Type B pancreatic cell (in vitro differentiated cells): ENCODE measurements at regions not wholly inside any gene's neighbourhood (a gene's known extent, or its start where the extent isn't known, plus 50 kb on each side); places are given as distances from the start of the nearest gene placed in this dataset.

Experiments used
- DNase-seq: peaks from one replicate; pipeline ENCODE4 v3.0.0; 2021; ENCODE audit warnings: mixed read lengths; ENCODE audit not compliant: unreplicated experiment; ENCODE audit errors: extremely low spot score
- H3K27ac Mint-ChIP-seq: 2 replicates; pipeline ENCODE4 v1.8.0; 2021; ENCODE audit warnings: mild to moderate bottlenecking, mixed read lengths
- H3K27me3 Mint-ChIP-seq: 2 replicates; pipeline ENCODE4 v1.8.0; 2021; ENCODE audit warnings: mixed read lengths
- H3K36me3 Mint-ChIP-seq: 2 replicates; pipeline ENCODE4 v1.8.0; 2021; ENCODE audit warnings: mixed read lengths
- H3K4me1 Mint-ChIP-seq: one replicate; pipeline ENCODE4 v1.8.0; 2021; ENCODE audit warnings: mixed read lengths; ENCODE audit not compliant: unreplicated experiment
- H3K4me3 Mint-ChIP-seq: 2 replicates; pipeline ENCODE4 v1.8.0; 2021; ENCODE audit warnings: mild to moderate bottlenecking, mixed read lengths
- H3K9me3 Mint-ChIP-seq: 2 replicates; pipeline ENCODE4 v1.8.0; 2021; ENCODE audit warnings: mixed read lengths
- TF ChIP-seq, protein P1 (sequence below): fragments of 200-600 bp; sonication (generic); conservative IDR thresholded peaks from 2 replicates; pipeline ENCODE4 v1.5.0; 2021; ENCODE audit warnings: antibody characterized with exemption, mild to moderate bottlenecking

DNA sequence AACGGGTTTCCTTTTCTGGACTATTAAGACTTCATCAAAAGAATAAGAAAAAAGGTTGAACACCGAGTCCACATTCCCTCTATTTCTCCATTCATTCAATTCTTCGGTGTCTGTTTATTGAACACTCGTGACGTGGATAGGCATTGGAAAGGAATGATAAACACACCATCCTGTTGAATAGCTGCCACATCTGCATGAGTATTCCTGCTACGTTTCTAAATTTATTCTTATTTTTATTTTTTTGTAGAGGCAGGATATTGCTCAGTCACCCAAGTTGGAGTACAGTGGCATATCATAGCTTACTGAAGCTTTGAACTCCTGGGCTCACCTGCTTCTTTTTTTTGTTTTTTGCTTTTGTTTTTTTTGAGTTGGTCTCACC is 80.8 kb upstream of the CIBAR2 start:
- TF ChIP-seq, protein P1, sequence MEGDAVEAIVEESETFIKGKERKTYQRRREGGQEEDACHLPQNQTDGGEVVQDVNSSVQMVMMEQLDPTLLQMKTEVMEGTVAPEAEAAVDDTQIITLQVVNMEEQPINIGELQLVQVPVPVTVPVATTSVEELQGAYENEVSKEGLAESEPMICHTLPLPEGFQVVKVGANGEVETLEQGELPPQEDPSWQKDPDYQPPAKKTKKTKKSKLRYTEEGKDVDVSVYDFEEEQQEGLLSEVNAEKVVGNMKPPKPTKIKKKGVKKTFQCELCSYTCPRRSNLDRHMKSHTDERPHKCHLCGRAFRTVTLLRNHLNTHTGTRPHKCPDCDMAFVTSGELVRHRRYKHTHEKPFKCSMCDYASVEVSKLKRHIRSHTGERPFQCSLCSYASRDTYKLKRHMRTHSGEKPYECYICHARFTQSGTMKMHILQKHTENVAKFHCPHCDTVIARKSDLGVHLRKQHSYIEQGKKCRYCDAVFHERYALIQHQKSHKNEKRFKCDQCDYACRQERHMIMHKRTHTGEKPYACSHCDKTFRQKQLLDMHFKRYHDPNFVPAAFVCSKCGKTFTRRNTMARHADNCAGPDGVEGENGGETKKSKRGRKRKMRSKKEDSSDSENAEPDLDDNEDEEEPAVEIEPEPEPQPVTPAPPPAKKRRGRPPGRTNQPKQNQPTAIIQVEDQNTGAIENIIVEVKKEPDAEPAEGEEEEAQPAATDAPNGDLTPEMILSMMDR = no peak
- no peak overlapping the region for H3K27ac Mint-ChIP-seq
- peaks cover 58% of the 10 kb centered on the region for H3K4me1 Mint-ChIP-seq
- no peak for DNase-seq
- H3K9me3 Mint-ChIP-seq = peaks cover 6% of the 10 kb centered on the region
- no peaks in the 10 kb centered on the region for H3K27me3 Mint-ChIP-seq
- H3K36me3 Mint-ChIP-seq = peaks cover 15% of the 10 kb centered on the region
- H3K4me3 Mint-ChIP-seq = no peak overlapping the region

DNA sequence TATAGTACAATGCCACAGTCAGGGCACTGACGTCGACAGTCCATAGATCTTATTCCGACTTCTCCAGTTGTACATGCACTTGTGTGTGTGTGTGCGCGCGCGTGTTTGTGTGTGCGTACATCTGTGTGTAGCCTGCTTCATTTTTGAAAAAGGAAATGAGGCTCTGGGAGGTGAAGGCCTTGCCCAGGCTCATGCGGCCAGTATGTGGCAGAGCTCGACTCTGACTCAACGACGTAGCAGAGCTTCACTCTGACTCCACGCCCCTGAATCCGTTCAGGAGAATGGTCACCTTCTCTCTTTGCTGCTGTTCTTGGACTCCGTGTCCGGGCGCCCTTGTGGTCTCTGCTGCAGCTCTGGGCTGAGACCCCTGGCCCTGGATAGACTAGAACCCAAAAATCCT is 81.6 kb upstream of the CIBAR2 start:
- H3K9me3 Mint-ChIP-seq = peaks cover 6% of the 10 kb centered on the region
- H3K27me3 Mint-ChIP-seq = no peaks in the 10 kb centered on the region

DNA sequence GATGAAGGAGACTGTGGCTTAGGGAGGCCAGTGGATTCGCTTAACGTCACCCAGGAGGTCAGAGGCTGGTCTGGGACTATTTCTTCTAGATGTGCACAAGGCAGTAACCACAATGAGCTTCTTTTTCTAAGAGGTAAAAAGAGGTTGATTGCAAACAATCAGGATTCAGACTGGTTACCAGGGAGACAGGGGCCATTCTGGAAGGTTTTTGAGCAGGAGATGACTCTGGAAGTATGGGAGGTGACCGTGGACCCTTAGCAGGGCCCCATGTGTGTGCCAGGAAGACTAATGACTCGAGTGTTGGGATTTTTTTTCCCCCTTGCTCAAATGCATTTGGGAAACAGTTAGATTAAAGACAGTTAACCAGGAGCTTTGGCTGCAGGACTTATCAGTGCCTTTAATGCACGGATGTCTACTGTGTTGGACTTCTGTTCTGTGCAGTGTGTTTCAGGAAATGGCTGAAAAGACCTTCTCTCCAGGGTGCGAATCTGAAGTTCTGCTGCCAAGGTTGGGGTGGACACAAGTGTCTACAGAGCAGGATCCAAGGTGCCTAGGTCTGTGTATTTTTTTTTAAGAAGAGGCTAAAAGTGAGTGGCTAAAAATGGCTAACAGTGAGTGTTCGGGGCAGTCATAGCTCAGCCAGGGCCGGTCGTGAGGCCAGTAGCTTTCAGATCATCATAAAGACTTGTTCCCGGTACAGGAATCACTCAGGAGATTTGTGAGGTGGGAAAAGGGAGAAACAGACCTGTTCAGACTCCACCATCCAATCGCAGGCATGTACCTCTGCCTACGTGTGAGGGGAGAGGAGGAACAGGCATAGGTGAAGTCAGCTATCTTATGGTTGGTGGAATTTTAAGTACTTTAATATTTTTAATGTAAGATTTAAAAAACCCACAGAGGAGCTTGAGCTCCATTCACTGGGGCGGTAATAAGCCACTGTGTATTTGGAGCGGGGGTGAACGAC is 82.3 kb upstream of the CIBAR2 start:
- H3K4me3 Mint-ChIP-seq = no peak overlapping the region
- peaks cover 61% of the 10 kb centered on the region for H3K4me1 Mint-ChIP-seq
- DNase-seq = no peak
- no peaks in the 10 kb centered on the region for H3K27me3 Mint-ChIP-seq
- H3K36me3 Mint-ChIP-seq = peaks cover 10% of the 10 kb centered on the region
- peaks cover 6% of the 10 kb centered on the region for H3K9me3 Mint-ChIP-seq
- H3K27ac Mint-ChIP-seq = no peak overlapping the region
- TF ChIP-seq, protein P1 = no peak

More for the DNA sequence above, 81.6 kb upstream of the CIBAR2 start:
- peaks cover 14% of the 10 kb centered on the region for H3K36me3 Mint-ChIP-seq
- no peak overlapping the region for H3K4me3 Mint-ChIP-seq
- H3K27ac Mint-ChIP-seq = no peak overlapping the region
- peaks cover 59% of the 10 kb centered on the region for H3K4me1 Mint-ChIP-seq
- TF ChIP-seq, protein P1 = no peak
- no peak for DNase-seq

DNA sequence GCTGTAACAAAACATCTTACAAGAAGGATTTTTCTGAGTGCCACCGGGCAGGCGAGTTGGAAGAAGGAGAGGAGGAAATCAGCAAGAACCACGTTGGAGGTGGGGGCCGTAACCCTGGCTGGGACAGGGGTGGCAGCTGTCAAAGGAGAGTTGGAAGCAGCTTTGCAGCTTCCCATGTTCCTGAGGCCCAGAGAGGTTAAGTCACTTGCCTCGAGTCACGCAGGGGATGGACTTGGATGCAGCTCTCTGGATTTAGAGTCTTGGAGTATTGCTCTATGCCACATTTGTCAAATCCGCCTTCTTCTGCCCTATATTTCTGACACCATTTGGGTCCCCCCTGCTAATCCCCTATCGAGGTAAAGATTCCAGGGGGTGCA is 83.0 kb upstream of the CIBAR2 start:
- TF ChIP-seq, protein P1 = no peak
- no peaks in the 10 kb centered on the region for H3K27me3 Mint-ChIP-seq
- no peak overlapping the region for H3K4me3 Mint-ChIP-seq
- DNase-seq = no peak
- H3K36me3 Mint-ChIP-seq = peaks cover 4% of the 10 kb centered on the region
- H3K9me3 Mint-ChIP-seq = no peaks in the 10 kb centered on the region
- peaks cover 68% of the 10 kb centered on the region for H3K4me1 Mint-ChIP-seq
- H3K27ac Mint-ChIP-seq = peak overlapping the region; percentile 76

DNA sequence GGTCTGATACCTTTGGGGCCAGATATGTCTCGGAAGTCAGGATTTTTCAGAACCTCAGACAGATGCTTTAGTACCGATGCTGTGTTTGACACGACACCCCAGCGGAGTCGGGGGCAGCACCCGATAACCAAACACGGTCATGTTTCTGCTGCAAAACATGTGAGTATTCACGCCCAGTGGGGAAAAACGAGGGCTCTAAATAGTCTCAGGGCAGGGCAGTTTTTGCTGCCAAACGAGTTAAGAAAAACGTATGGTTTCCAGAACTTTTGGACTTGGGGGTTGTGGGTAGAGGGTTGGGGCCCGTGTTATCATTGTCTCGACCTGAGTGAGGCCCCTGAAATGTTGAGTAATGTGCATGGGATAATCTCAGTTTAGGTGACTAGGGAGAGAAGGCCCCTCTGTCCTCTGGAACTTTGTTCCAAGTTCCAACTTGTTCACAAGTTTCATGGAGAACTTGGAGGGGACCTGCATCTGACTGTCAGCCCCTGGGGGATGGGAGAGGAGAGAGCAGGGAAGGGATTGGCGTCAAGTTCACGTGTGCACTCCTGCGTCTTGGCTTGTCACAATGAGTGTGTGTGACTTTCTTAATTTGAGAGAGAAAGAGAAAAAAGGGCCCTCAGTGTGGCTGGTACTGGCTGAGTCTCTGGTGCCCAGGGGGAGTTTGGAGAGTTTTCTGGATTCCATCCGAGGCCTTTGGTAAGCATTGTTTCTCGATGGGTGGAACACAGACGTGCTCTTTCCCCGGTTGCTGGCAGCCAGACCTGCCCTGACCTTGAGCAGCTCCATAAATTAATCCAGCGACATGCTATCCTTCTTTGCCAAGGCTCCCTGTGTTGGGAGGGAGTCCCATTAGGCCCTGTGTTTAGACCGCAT is 83.9 kb upstream of the CIBAR2 start:
- Mint-ChIP-seq H3K36me3 (peaks cover 4% of the 10 kb centered on the region), H3K4me3 (peak overlapping the region; percentile 46), H3K9me3 (no peaks in the 10 kb centered on the region), H3K4me1 (peaks cover 75% of the 10 kb centered on the region), H3K27ac (peak overlapping the region; percentile 76), H3K27me3 (no peaks in the 10 kb centered on the region)
- TF ChIP-seq, protein P1 = no peak
- no peak for DNase-seq
